GM12892 (cell line): ENCODE measurements at regions not wholly inside any gene's neighbourhood (a gene's known extent, or its start where the extent isn't known, plus 50 kb on each side); places are given as distances from the start of the nearest gene placed in this dataset.
"Not testable (repeated sequence)": the region's sequence is repeated elsewhere in the genome, so short reads cannot be mapped to it uniquely, and the experiment has no call there.

Experiments
- DNase-seq: peaks from one replicate; pipeline ENCODE4 v3.0.0; 2011; ENCODE audit not compliant: insufficient read length
- FAIRE-seq: peaks from 2 replicates; lab custom pipeline; 2011; peaks lifted over from hg19 to GRCh38; lab: Jason Lieb, UNC
- POLR2A ChIP-seq: IDR thresholded peaks from 2 replicates; pipeline ENCODE4 v1.6.1; 2011; ENCODE audit warnings: low read depth, low read length, control low read depth
- POLR2AphosphoS5 ChIP-seq: IDR thresholded peaks from 2 replicates; pipeline ENCODE4 v1.6.1; 2011; ENCODE audit warnings: low read depth, low read length, control low read depth
- TAF1 ChIP-seq: IDR thresholded peaks from 2 replicates; pipeline ENCODE4 v1.6.1; 2011; ENCODE audit warnings: low read depth, mild to moderate bottlenecking, control low read depth, low read length, borderline replicate concordance

GRCh38 chr11:119567688-119568582, 145.0 kb upstream of the THY1 start:
- DNase-seq (no peak), FAIRE-seq (peak; percentile 83)
- TF ChIP-seq POLR2AphosphoS5 (no peak), POLR2A (no peak), TAF1 (no peak)

GRCh38 chr11:119566319-119566718, 143.3 kb upstream of the THY1 start:
- FAIRE-seq (no peak), DNase-seq (no peak)

GRCh38 chr11:119565693-119566092, 142.7 kb upstream of the THY1 start:
- DNase-seq, FAIRE-seq: not testable (repeated sequence)

More at GRCh38 chr11:119566319-119566718, 143.3 kb upstream of the THY1 start:
- TF ChIP-seq TAF1: no peak
- TF ChIP-seq POLR2A: no peak
- no peak for TF ChIP-seq POLR2AphosphoS5

- no peak for DNase-seq
- FAIRE-seq: no peak
Observed at GRCh38 chr11:119560961-119561360, 138.0 kb upstream of the THY1 start.

GRCh38 chr11:119560291-119560690, 137.3 kb upstream of the THY1 start:
- TF ChIP-seq TAF1 (no peak), POLR2AphosphoS5 (no peak), POLR2A (no peak)
- DNase-seq (no peak), FAIRE-seq (no peak)

More at GRCh38 chr11:119560961-119561360, 138.0 kb upstream of the THY1 start:
- no peak for TF ChIP-seq TAF1
- no peak for TF ChIP-seq POLR2AphosphoS5
- no peak for TF ChIP-seq POLR2A

GRCh38 chr11:119552106-119552485, 129.1 kb upstream of the THY1 start:
- FAIRE-seq: no peak
- no peak for TF ChIP-seq POLR2AphosphoS5
- TF ChIP-seq POLR2A: no peak
- TF ChIP-seq TAF1: no peak
- DNase-seq: no peak

GRCh38 chr11:119551420-119552105, 128.6 kb upstream of the THY1 start:
- DNase-seq (no peak), FAIRE-seq (no peak)
- TF ChIP-seq TAF1 (no peak), POLR2A (no peak), POLR2AphosphoS5 (no peak)

GRCh38 chr11:119550053-119550752, 127.2 kb upstream of the THY1 start:
- FAIRE-seq (no peak), DNase-seq (no peak)
- TF ChIP-seq POLR2A (no peak), POLR2AphosphoS5 (no peak), TAF1 (no peak)

- FAIRE-seq: no peak
- TF ChIP-seq POLR2A (no peak), TAF1 (no peak), POLR2AphosphoS5 (no peak)
- no peak for DNase-seq
Observed at GRCh38 chr11:119547511-119547910, 124.5 kb upstream of the THY1 start.

- DNase-seq (no peak), FAIRE-seq (no peak)
- no peak for TF ChIP-seq POLR2A
- no peak for TF ChIP-seq POLR2AphosphoS5
- no peak for TF ChIP-seq TAF1
Observed at GRCh38 chr11:119545978-119546915, 123.3 kb upstream of the THY1 start.
